ENCODE measurements at regions not wholly inside any gene's neighbourhood (a gene's known extent, or its start where the extent isn't known, plus 50 kb on each side); places are given as distances from the start of the nearest gene placed in this dataset.
A peak's percentile ranks its signal among the peaks of the same experiment; 100 is the strongest.

DNA sequence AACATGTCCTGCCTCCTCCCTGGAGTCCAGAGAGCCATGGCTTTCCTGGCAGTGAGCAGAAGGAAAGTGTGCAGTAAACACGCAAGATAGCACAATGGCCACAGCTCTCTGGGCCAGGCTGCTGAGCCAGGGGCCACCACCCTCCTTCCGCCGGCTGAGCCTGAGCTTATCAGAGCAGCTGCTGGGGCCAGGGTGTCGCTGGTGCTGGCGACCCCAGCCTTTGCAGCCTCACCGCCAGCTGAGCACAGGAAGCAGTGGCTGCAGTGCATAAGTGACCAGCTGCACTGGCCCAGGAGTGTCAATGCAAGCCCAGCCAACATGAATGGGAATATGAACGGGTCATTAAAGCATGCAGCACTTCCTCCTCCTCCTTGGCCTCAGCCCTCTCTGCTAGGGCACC is 172.0 kb downstream of the ZFP36L2 start:
- H3K9me3 ChIP-seq (ENCODE audit: control insufficient read depth, low read depth, low read length) = no peaks in the 10 kb centered on the region
- no CpG with 5 or more reads among the region's 7 CpGs for WGBS (ENCODE audit: insufficient coverage, low lambda C conversion rate)
- no peak for DNase-seq
- H3K4me3 ChIP-seq (ENCODE audit: low read length) = no peak overlapping the region
- H3K4me1 ChIP-seq (ENCODE audit: control insufficient read depth, insufficient read depth, low read length) = peaks cover 38% of the 10 kb centered on the region
- no peaks in the 10 kb centered on the region for H3K36me3 ChIP-seq (ENCODE audit: control insufficient read depth, insufficient read depth, low read length)
- H3K27ac ChIP-seq (ENCODE audit: low read length) = no peak overlapping the region
- no peaks in the 10 kb centered on the region for H3K27me3 ChIP-seq (ENCODE audit: control insufficient read depth, insufficient read depth, low read length)

DNA sequence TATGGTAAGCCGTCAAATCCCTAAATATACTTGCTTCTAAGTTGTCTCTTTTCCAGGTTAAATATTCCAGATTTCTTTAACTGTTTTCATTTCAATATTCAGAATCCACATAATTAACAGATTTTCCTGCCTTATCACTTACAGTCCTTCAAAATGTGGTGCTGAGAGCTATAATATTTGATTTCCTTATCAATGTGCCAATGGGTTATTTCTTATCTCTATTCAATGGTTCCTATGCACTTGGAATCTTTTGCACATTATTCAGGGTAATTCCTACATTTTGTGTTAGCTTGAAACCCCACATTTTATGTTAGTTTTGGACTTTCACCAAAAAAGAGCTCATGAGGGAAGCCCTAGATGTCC is 173.5 kb downstream of the ZFP36L2 start:
- no peaks in the 10 kb centered on the region for H3K36me3 ChIP-seq (ENCODE audit: control insufficient read depth, insufficient read depth, low read length)
- no peaks in the 10 kb centered on the region for H3K27me3 ChIP-seq (ENCODE audit: control insufficient read depth, insufficient read depth, low read length)
- no peaks in the 10 kb centered on the region for H3K9me3 ChIP-seq (ENCODE audit: control insufficient read depth, low read depth, low read length)
- H3K4me1 ChIP-seq (ENCODE audit: control insufficient read depth, insufficient read depth, low read length) = peaks cover 39% of the 10 kb centered on the region
- WGBS (ENCODE audit: insufficient coverage, low lambda C conversion rate) = 100% methylated on average over 1 of the region's 1 CpG
- DNase-seq = no peak
- H3K27ac ChIP-seq (ENCODE audit: low read length) = peak overlapping the region; percentile 70
- no peak overlapping the region for H3K4me3 ChIP-seq (ENCODE audit: low read length)

DNA sequence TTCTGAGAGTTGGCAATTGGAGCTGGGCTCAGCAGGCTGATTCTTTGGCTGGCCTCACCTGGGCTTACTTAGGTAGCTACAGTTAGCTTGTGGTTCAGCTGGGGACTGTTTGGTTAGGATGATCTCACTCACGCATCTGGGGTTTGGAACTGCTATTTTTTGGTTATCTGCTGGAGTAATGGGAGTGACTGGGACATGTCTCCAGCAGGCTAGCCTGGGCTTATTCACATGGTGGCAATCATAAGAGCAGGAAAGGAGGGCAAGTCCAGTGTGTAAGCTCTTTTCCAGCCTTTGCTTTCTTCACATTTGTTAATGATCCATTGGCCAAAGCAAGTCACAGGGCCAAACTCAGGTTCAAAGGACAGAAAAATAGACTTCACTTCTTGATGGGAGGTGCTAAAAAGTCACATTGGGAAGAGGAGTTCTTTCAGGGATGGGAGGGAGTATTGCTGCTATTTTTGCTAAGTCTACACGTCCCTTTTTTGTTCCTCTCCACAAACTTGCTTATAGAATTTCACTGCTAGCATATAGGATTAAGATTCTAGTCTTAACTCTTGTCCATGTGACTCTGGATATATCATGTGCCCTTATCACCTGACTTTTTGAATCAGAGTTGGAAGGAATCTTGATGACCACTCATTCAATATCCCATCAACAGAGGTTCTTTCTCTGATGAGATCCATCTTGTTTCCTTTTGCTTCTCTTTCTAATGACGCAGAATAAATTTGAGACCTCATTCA is 174.0 kb downstream of the ZFP36L2 start:
- 100% methylated on average over 1 of the region's 3 CpGs for WGBS (ENCODE audit: insufficient coverage, low lambda C conversion rate)
- peaks cover 41% of the 10 kb centered on the region for H3K4me1 ChIP-seq (ENCODE audit: control insufficient read depth, insufficient read depth, low read length)
- H3K27ac ChIP-seq (ENCODE audit: low read length) = peak overlapping the region; percentile 70

DNA sequence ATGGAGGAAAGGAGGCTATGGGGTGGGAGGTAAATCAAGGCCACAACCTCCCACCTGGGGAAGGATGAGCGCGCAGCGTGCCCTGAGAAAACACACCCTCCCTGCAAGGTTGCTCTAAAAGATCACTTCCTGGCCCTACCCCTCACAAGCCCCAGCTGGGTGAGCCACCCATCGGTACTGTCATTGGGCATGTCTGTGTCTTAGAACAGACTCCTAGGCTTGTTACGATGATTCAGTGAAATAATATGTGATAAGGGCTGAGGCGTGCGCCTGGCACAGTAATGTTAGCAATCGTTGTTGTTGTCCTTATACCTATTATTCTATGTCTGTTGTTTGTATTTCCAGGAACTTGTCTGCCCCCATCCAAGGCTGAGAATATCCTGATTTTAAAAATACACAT is 175.1 kb downstream of the ZFP36L2 start:
- peaks cover 2% of the 10 kb centered on the region for H3K9me3 ChIP-seq (ENCODE audit: control insufficient read depth, low read depth, low read length)
- H3K27me3 ChIP-seq (ENCODE audit: control insufficient read depth, insufficient read depth, low read length) = no peaks in the 10 kb centered on the region
- peaks cover 50% of the 10 kb centered on the region for H3K4me1 ChIP-seq (ENCODE audit: control insufficient read depth, insufficient read depth, low read length)
- WGBS (ENCODE audit: insufficient coverage, low lambda C conversion rate) = no CpG with 5 or more reads among the region's 8 CpGs
- H3K4me3 ChIP-seq (ENCODE audit: low read length) = no peak overlapping the region
- peak in 1 of 2 donors; percentile 42 for DNase-seq
- H3K27ac ChIP-seq (ENCODE audit: low read length) = peak overlapping the region; percentile 70
- H3K36me3 ChIP-seq (ENCODE audit: control insufficient read depth, insufficient read depth, low read length) = no peaks in the 10 kb centered on the region

More for the DNA sequence above, 174.0 kb downstream of the ZFP36L2 start:
- no peaks in the 10 kb centered on the region for H3K9me3 ChIP-seq (ENCODE audit: control insufficient read depth, low read depth, low read length)
- H3K27me3 ChIP-seq (ENCODE audit: control insufficient read depth, insufficient read depth, low read length) = no peaks in the 10 kb centered on the region
- H3K36me3 ChIP-seq (ENCODE audit: control insufficient read depth, insufficient read depth, low read length) = no peaks in the 10 kb centered on the region
- H3K4me3 ChIP-seq (ENCODE audit: low read length) = no peak overlapping the region
- peak in 1 of 2 donors; percentile 73 for DNase-seq

DNA sequence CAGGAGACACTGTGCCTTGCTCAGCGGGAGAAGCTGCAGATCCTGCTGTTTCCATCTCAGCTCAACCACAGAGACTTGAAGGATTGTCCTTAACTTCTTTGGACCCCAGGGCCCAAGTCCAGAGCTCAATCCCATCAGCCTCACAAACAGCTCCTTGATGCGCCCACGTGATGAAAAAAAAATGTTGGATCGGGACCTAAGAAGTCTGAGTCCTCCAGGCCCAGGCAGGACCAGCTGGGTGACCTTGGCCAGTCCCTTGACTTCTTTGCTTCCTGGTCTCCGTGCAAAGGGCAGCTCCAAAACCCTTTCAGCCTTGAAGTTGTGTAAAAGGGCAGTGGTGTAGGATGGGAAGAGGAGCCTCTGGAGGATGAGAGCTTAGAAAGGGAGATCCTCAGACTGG is 175.5 kb downstream of the ZFP36L2 start:
- peak in 1 of 2 donors; percentile 58 for DNase-seq
- H3K4me1 ChIP-seq (ENCODE audit: control insufficient read depth, insufficient read depth, low read length) = peaks cover 55% of the 10 kb centered on the region
- H3K4me3 ChIP-seq (ENCODE audit: low read length) = no peak overlapping the region
- no peaks in the 10 kb centered on the region for H3K36me3 ChIP-seq (ENCODE audit: control insufficient read depth, insufficient read depth, low read length)
- no CpG with 5 or more reads among the region's 5 CpGs for WGBS (ENCODE audit: insufficient coverage, low lambda C conversion rate)
- H3K27me3 ChIP-seq (ENCODE audit: control insufficient read depth, insufficient read depth, low read length) = no peaks in the 10 kb centered on the region
- peak overlapping the region; percentile 70 for H3K27ac ChIP-seq (ENCODE audit: low read length)
- H3K9me3 ChIP-seq (ENCODE audit: control insufficient read depth, low read depth, low read length) = peaks cover 2% of the 10 kb centered on the region

DNA sequence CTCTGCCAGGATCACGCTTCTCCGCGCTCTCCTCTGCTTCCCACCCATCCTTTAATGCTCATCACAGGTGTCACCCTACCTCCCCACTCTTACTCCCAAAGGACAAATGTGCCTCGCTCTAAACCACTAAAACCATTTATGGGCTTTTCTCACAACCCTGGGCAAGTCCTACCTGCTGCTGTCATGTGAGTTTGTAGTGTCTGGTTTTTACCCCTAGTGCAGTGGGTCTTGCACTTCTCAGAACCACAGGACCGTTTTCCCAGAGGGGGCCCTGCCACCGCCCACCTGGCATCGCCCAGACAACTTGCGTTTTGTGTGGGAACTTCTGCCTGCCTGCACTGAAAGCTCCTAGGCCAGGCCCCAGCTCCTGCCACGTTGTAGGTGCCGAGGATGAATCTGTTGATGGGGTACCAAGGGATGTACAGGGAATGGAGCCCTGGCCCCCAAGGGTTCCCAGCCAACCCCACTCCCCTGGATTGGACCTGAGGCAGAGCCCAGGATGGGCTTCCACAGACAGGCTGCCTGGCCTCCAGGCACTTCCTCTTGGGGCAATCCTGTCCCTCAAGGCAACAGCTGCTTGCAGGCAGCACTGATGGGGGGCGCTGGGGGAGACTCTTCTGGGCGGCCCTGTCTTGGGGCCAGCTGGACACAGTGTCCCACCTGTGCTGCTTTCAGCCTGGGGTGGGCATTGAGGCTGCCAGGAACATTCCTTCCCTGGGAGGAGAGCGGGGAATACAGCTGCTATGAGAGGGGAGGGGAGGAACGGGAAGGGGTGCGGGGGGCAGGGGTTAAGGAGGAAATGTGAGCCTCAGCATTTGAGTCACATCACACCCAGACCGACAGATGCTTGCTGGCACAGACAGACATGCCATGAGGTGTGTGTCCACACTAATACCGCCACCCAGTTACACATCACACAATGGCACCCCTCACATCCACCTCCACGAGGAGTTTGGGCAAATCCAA is 176.3 kb downstream of the ZFP36L2 start:
- H3K27me3 ChIP-seq (ENCODE audit: control insufficient read depth, insufficient read depth, low read length) = no peaks in the 10 kb centered on the region
- DNase-seq = no peak
- H3K4me3 ChIP-seq (ENCODE audit: low read length) = no peak overlapping the region
- no peak overlapping the region for H3K27ac ChIP-seq (ENCODE audit: low read length)
- H3K9me3 ChIP-seq (ENCODE audit: control insufficient read depth, low read depth, low read length) = peaks cover 2% of the 10 kb centered on the region
- peaks cover 56% of the 10 kb centered on the region for H3K4me1 ChIP-seq (ENCODE audit: control insufficient read depth, insufficient read depth, low read length)
- WGBS (ENCODE audit: insufficient coverage, low lambda C conversion rate) = no CpG with 5 or more reads among the region's 18 CpGs
- no peaks in the 10 kb centered on the region for H3K36me3 ChIP-seq (ENCODE audit: control insufficient read depth, insufficient read depth, low read length)

DNA sequence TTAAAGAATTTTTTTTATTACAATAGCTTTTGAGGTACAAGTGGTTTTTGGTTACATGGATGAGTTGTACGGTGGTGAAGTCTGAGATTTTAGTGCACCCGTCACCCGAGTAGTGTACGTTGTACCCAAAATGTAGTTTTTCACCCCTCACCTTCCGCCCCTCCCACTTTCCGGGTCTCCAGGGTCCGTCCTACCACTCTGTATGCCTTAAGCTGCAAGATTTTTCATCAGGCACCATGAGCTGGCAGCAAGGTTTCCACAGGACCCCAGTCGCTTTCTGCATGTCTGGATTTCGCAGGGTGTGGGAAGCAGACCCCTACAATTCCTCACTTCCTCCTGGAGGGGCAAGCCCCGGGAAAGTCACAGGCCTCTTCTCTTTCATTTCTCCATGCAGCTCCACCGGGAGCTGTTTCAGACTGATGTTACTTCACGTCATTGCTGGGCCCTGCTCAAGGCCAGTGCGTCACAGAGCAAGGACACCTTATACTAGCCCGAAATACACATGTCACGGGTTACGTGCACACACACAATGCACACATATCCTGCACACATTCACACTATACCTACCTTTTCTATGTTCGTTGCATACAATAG is 179.1 kb downstream of the ZFP36L2 start:
- Histone ChIP-seq H3K9me3 (ENCODE audit: control insufficient read depth, low read depth, low read length) (peaks cover 2% of the 10 kb centered on the region), H3K27ac (ENCODE audit: low read length) (peak overlapping the region; percentile 77), H3K36me3 (ENCODE audit: control insufficient read depth, insufficient read depth, low read length) (no peaks in the 10 kb centered on the region), H3K27me3 (ENCODE audit: control insufficient read depth, insufficient read depth, low read length) (no peaks in the 10 kb centered on the region), H3K4me1 (ENCODE audit: control insufficient read depth, insufficient read depth, low read length) (peaks cover 66% of the 10 kb centered on the region), H3K4me3 (ENCODE audit: low read length) (no peak overlapping the region)
- DNase-seq = no peak
- WGBS (ENCODE audit: insufficient coverage, low lambda C conversion rate) = 60% methylated on average over 1 of the region's 17 CpGs

DNA sequence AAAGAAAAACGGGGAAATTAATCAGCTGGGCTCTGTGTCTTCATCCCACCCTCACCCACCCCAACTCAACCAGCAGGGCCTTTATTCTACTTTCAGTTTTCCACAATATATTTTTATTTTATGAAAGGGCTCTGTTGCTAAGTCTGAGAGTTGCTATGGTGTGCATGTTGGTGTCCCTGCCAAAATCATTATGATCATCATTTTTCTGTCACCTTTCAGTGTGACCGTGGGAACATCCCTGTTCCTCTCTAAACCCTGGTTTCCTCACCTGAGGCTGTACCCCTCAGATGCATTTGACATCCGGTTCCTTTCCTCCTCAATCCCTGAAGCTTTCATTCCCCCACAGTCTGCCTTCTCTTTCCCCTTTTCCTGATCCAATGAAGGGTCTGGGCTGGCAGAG is 180.5 kb downstream of the ZFP36L2 start:
- peak overlapping the region; percentile 77 for H3K27ac ChIP-seq (ENCODE audit: low read length)
- H3K36me3 ChIP-seq (ENCODE audit: control insufficient read depth, insufficient read depth, low read length) = no peaks in the 10 kb centered on the region

DNA sequence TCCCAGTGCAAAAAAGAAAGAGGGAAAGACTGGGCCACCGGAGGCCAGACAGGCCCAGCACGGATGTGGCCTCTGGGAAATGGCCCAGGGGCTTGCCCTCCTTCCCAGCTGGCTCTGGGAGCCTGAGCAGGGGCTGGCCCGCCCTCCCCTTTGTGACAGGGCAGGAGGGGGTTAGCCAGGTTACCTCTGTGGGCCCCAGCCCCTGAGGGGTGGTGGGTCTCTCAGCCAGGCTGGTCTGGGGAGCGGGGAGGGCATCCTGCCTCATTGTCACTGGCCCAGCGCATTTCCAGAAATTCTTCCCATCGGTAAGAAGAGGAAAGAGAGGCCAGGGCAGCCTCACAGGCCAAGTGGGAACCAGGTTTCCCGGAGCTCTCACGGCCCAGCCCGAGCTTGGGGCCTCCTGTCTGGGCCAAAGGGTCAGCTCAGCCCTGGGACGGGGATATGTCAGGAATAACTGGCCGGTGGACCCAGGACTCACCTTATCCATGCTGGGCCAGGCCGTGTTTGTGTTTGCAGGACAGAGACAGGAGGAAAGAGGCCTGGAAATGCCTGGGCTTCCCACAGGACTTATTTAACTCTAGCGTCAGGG is 182.2 kb downstream of the ZFP36L2 start:
- H3K36me3 ChIP-seq (ENCODE audit: control insufficient read depth, insufficient read depth, low read length) = no peaks in the 10 kb centered on the region
- H3K27me3 ChIP-seq (ENCODE audit: control insufficient read depth, insufficient read depth, low read length) = no peaks in the 10 kb centered on the region
- H3K27ac ChIP-seq (ENCODE audit: low read length) = peak overlapping the region; percentile 27
- H3K4me1 ChIP-seq (ENCODE audit: control insufficient read depth, insufficient read depth, low read length) = peaks cover 75% of the 10 kb centered on the region
- no peak overlapping the region for H3K4me3 ChIP-seq (ENCODE audit: low read length)
- H3K9me3 ChIP-seq (ENCODE audit: control insufficient read depth, low read depth, low read length) = peaks cover 2% of the 10 kb centered on the region
- no CpG with 5 or more reads among the region's 13 CpGs for WGBS (ENCODE audit: insufficient coverage, low lambda C conversion rate)
- DNase-seq = no peak

More for the DNA sequence above, 180.5 kb downstream of the ZFP36L2 start:
- no CpG with 5 or more reads among the region's 3 CpGs for WGBS (ENCODE audit: insufficient coverage, low lambda C conversion rate)
- Histone ChIP-seq H3K9me3 (ENCODE audit: control insufficient read depth, low read depth, low read length) (peaks cover 2% of the 10 kb centered on the region), H3K4me3 (ENCODE audit: low read length) (no peak overlapping the region), H3K27me3 (ENCODE audit: control insufficient read depth, insufficient read depth, low read length) (no peaks in the 10 kb centered on the region), H3K4me1 (ENCODE audit: control insufficient read depth, insufficient read depth, low read length) (peaks cover 67% of the 10 kb centered on the region)
- no peak for DNase-seq

DNA sequence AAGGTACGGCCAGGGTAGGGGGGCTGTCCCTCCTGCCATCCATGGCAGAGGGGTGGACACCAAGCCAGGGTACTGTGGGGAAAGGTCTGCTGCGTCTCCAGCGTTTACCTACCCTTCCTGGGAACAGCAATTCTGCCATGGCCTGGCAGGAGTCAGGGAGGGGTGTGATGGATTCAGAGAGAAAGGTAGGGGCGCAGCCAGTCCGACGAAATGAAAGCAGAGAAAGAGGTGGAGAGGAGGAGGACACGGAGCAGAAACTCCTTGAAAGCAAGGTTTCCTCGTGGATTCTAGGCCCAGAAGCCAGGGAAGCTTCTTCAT is 182.9 kb downstream of the ZFP36L2 start:
- H3K4me3 ChIP-seq (ENCODE audit: low read length) = no peak overlapping the region
- peaks cover 77% of the 10 kb centered on the region for H3K4me1 ChIP-seq (ENCODE audit: control insufficient read depth, insufficient read depth, low read length)
- WGBS (ENCODE audit: insufficient coverage, low lambda C conversion rate) = no CpG with 5 or more reads among the region's 8 CpGs
- H3K27me3 ChIP-seq (ENCODE audit: control insufficient read depth, insufficient read depth, low read length) = no peaks in the 10 kb centered on the region
- H3K36me3 ChIP-seq (ENCODE audit: control insufficient read depth, insufficient read depth, low read length) = no peaks in the 10 kb centered on the region
- H3K27ac ChIP-seq (ENCODE audit: low read length) = no peak overlapping the region
- peaks cover 2% of the 10 kb centered on the region for H3K9me3 ChIP-seq (ENCODE audit: control insufficient read depth, low read depth, low read length)
- no peak for DNase-seq

Data from large intestine (tissue), 3 donors.